Esophagus muscularis mucosa (tissue), 4 donors: ENCODE measurements at regions not wholly inside any gene's neighbourhood (a gene's known extent, or its start where the extent isn't known, plus 50 kb on each side); places are given as distances from the start of the nearest gene placed in this dataset.

Experiments
- DNase-seq: peaks from one replicate; pipeline ENCODE4 v3.0.0-alpha.2; 2017; ENCODE audit errors: extremely low spot score
- H3K27ac ChIP-seq, 4 donors: fragments of 200-600 bp; sonication (generic); replicated peaks in 1 of 4; 1 replicate in 3 of 4; 2 replicates in 1 of 4; pipeline ENCODE4 v1.5.1; 2016 to 2019; ENCODE audit warnings: mild to moderate bottlenecking in 1 of 4
- H3K27me3 ChIP-seq, 4 donors: fragments of 200-600 bp; sonication (generic); one replicate each; pipeline versions ENCODE4 v1.5.1 to v1.6.0; 2016 to 2019
- H3K36me3 ChIP-seq, 4 donors: fragments of 200-600 bp; sonication (generic); one replicate each; pipeline ENCODE4 v1.5.1; 2016 to 2019
- H3K4me1 ChIP-seq, 4 donors: fragments of 200-600 bp; sonication (generic); one replicate each; pipeline ENCODE4 v1.5.1; 2016 to 2019
- H3K4me3 ChIP-seq, 4 donors: fragments of 200-600 bp; sonication (generic); 1 replicate in 2 of 4; 2 replicates in 2 of 4; pipeline ENCODE4 v1.5.1; 2016 to 2019; ENCODE audit warnings: mild to moderate bottlenecking in 4 of 4, moderate library complexity in 1 of 4
- H3K9me3 ChIP-seq, 4 donors: fragments of 200-600 bp; sonication (generic); 1 replicate in 3 of 4; 2 replicates in 1 of 4; pipeline ENCODE4 v1.5.1; 2016 to 2019
- EP300 ChIP-seq: sonication (generic); formaldehyde crosslinking; IDR thresholded peaks from one replicate; pipeline ENCODE4 v1.6.1; 2017; ENCODE audit warnings: antibody characterized with exemption
- POLR2A ChIP-seq: fragments of 450-650 bp; IDR thresholded peaks from one replicate; pipeline ENCODE4 v1.6.1; 2017; ENCODE audit warnings: antibody characterized with exemption, moderate library complexity, mild to moderate bottlenecking, low read depth
- POLR2AphosphoS5 ChIP-seq, 2 donors: sonication (generic); formaldehyde crosslinking; IDR thresholded peaks; one replicate each; pipeline ENCODE4 v1.6.1; 2017; ENCODE audit warnings: antibody characterized with exemption in 2 of 2
- WGBS: methylation state at CpG from one replicate; pipeline ENCODE4 v1.1.5; 2018; 5-methylcytosine and 5-hydroxymethylcytosine counted together
- intact Hi-C: fragments of 100-400 bp; cut with DNase I; formaldehyde crosslinking; loops from one replicate; pipeline ENCODE4 v1.15.1; 2023
- TF ChIP-seq, protein P1 (sequence below), 3 experiments: fragments of 200-600 bp in 2 of 3; fragments of 450-650 bp in 1 of 3; sonication (generic) in 2 of 3; IDR thresholded peaks; one replicate each; pipeline ENCODE4 v1.5.1; 2017 to 2019; ENCODE audit warnings: antibody characterized with exemption in 3 of 3, mild to moderate bottlenecking in 2 of 3, moderate library complexity in 1 of 3

DNA sequence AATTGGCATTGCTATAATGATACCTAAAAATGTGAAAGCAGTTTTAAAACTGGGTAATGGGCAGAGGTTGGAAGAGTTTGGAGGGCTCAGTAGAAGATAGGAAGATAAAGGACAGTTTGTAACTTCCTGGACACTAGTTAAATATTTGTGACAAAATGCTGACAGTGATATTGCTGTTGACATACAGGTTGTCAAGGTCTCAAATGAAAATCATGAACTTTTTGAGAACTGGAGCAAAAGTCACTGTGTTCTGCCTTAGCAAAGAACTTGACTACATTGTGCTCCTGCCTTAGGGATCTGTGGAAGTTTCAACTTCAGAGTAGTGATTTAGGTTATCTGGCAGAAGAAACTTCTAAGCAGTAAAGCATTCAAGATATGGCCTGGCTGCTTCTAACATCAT lies 113.7 kb upstream of the CD96 start:
- Histone ChIP-seq H3K27me3 (no peaks in the 10 kb centered on the region), H3K4me1 (no peaks in the 10 kb centered on the region), H3K27ac (no peak overlapping the region), H3K9me3 (peaks cover 0 to 29% (median 17%) of the 10 kb centered on the region in 4 donors), H3K36me3 (no peaks in the 10 kb centered on the region), H3K4me3 (no peak overlapping the region)
- TF ChIP-seq POLR2AphosphoS5 (IDR thresholded peaks at IDR 0.05) (no peak), EP300 (no peak), POLR2A (no peak)
- TF ChIP-seq, protein P1, sequence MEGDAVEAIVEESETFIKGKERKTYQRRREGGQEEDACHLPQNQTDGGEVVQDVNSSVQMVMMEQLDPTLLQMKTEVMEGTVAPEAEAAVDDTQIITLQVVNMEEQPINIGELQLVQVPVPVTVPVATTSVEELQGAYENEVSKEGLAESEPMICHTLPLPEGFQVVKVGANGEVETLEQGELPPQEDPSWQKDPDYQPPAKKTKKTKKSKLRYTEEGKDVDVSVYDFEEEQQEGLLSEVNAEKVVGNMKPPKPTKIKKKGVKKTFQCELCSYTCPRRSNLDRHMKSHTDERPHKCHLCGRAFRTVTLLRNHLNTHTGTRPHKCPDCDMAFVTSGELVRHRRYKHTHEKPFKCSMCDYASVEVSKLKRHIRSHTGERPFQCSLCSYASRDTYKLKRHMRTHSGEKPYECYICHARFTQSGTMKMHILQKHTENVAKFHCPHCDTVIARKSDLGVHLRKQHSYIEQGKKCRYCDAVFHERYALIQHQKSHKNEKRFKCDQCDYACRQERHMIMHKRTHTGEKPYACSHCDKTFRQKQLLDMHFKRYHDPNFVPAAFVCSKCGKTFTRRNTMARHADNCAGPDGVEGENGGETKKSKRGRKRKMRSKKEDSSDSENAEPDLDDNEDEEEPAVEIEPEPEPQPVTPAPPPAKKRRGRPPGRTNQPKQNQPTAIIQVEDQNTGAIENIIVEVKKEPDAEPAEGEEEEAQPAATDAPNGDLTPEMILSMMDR (IDR thresholded peaks at IDR 0.05): no peak
- intact Hi-C loops: no loop called here
- no peak for DNase-seq

DNA sequence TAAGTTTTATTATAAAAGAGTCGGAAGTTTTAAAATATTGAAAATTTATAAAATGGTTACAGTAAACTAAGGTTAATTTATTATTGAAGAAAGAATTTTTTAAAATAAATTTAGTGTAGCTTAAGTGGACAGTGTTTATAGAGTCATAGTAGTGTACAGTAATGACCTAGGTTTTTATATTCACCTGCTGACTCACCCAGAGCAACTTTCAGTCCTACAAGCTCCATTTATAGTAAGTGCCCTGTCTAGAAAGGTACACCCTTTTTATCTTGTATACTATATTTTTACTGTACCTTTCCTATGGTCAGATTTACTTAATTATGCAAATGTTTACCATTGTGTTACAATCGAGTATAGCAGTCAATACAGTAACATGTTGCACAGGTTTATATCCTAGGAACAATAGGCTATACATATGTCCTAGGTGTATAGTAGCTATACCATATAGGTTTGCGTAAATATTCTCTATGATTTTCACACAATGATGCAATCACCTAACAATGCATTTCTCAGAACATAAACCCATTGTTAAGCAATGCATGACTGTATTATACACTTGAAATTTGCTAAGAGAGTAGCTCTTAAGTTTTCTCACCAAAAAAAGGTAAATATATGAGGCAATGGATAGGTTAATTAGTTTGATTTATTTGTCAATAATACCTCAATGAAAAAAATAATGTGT lies 106.9 kb upstream of the CD96 start:
- TF ChIP-seq POLR2A (no peak), POLR2AphosphoS5 (IDR thresholded peaks at IDR 0.05) (no peak), EP300 (no peak)
- TF ChIP-seq, protein P1 (IDR thresholded peaks at IDR 0.05): no peak
- WGBS: 79% methylated on average over 3 of the region's 3 CpGs
- Histone ChIP-seq H3K27me3 (no peaks in the 10 kb centered on the region), H3K4me3 (no peak overlapping the region), H3K27ac (no peak overlapping the region), H3K9me3 (peaks cover 0 to 12% (median 0%) of the 10 kb centered on the region in 4 donors), H3K36me3 (no peaks in the 10 kb centered on the region), H3K4me1 (no peaks in the 10 kb centered on the region)
- intact Hi-C loops: no loop called here
- no peak for DNase-seq

DNA sequence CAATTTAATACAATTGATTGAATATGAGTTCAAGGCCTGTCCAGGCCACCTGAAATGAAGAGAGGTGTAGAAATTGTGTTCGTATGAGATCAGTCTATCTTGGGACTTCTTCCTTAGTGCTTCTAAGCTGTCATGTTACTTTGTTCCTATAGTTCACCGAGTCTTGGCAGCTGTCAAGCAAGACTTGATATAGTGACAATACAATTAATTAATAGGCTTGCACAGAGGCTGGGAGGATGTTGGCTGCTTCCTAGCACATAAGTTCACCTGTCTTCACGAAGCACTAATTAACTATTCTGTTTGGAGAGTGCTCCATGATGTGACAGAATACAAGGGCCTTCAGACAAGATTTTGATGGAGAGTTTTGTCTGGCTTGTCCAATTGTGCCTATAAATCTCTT lies 103.7 kb upstream of the CD96 start:
- 91% methylated on average over 3 of the region's 3 CpGs for WGBS

DNA sequence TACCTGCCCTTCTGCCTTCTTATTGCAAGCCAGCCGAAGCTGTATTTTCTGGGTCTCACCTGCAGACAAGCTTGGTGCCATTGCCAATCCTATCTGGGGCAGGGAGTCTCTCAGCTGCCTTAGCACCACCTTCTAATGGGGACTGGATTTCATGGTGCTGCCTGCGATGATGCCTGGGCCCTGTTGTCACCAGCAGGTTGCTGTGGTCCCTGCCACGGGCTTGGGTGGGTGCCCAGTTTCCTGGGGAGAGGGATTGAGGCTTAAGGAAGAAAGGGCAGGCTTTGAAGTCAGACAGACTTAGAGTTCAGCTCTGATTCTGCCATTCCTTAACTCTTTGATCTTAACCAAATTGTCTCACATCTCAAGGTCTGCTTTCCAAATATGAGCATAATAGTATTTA lies 87.4 kb upstream of the CD96 start:
- H3K27me3 ChIP-seq: no peaks in the 10 kb centered on the region
- no peak overlapping the region for H3K4me3 ChIP-seq
- no peak for TF ChIP-seq EP300
- TF ChIP-seq, protein P1 (IDR thresholded peaks at IDR 0.05): no peak
- no peak for TF ChIP-seq POLR2AphosphoS5 (IDR thresholded peaks at IDR 0.05)
- no peak for TF ChIP-seq POLR2A
- H3K9me3 ChIP-seq: no peaks in the 10 kb centered on the region
- 92% methylated on average over 3 of the region's 3 CpGs for WGBS
- H3K4me1 ChIP-seq: no peaks in the 10 kb centered on the region
- no peak overlapping the region for H3K27ac ChIP-seq
- H3K36me3 ChIP-seq: no peaks in the 10 kb centered on the region
- no peak for DNase-seq
- intact Hi-C loops: no loop called here

More for the DNA sequence above, 103.7 kb upstream of the CD96 start:
- no peak overlapping the region for H3K27ac ChIP-seq
- no peaks in the 10 kb centered on the region for H3K4me1 ChIP-seq
- DNase-seq: no peak
- intact Hi-C loops: no loop called here
- no peaks in the 10 kb centered on the region for H3K27me3 ChIP-seq
- H3K4me3 ChIP-seq: no peak overlapping the region
- H3K9me3 ChIP-seq: peaks cover 0 to 2% (median 0%) of the 10 kb centered on the region in 4 donors
- no peak for TF ChIP-seq EP300
- TF ChIP-seq, protein P1 (IDR thresholded peaks at IDR 0.05): no peak
- TF ChIP-seq POLR2AphosphoS5 (IDR thresholded peaks at IDR 0.05): no peak
- TF ChIP-seq POLR2A: no peak
- no peaks in the 10 kb centered on the region for H3K36me3 ChIP-seq
